ENCODE measurements at regions not wholly inside any gene's neighbourhood (a gene's known extent, or its start where the extent isn't known, plus 50 kb on each side); places are given as distances from the start of the nearest gene placed in this dataset.

GRCh38 chr10:110442746-110443145 is 55.0 kb upstream of the DUSP5 start:
- Histone ChIP-seq H3K9me3 (ENCODE audit: low read length) (no peaks in the 10 kb centered on the region), H3K36me3 (replicated peaks in 1 of 2; ENCODE audit: control insufficient read depth in 1 of 2, insufficient read depth in 2 of 2, low read length in 2 of 2) (no peaks in the 10 kb centered on the region), H3K79me2 (ENCODE audit: insufficient read depth, low read length) (no peaks in the 10 kb centered on the region), H3K27ac (ENCODE audit: extremely low read length, insufficient read depth, low read length) (no peak overlapping the region), H3K9ac (ENCODE audit: insufficient read depth, low read depth, low read length) (no peak overlapping the region), H3K4me3 (replicated peaks in 1 of 3; ENCODE audit: insufficient read depth in 1 of 3, low read depth in 2 of 3, low read length in 3 of 3) (no peak overlapping the region), H3K4me2 (ENCODE audit: low read depth, low read length) (no peak overlapping the region), H3K4me1 (ENCODE audit: insufficient read depth, low read length) (no peaks in the 10 kb centered on the region), H4K20me1 (ENCODE audit: insufficient read depth, low read length) (no peaks in the 10 kb centered on the region), H3K27me3 (ENCODE audit: control insufficient read depth in 1 of 2, insufficient read depth in 2 of 2, low read length in 2 of 2) (no peaks in the 10 kb centered on the region; a peak in 1 of 5 replicates), H2AFZ (ENCODE audit: low read length) (no peak overlapping the region)
- BruUV-seq (replicated peaks), result no TSS peak
- POLR2A ChIA-PET, result no interaction called here
- no peak for ATAC-seq
- intact Hi-C loops (cut with micrococcal nuclease; ENCODE audit: unreplicated experiment) (no loop called here), in situ Hi-C loops (cut with HindIII; ENCODE audit: extremely low pct_ligation_motif_present, low pct_unique_long_range_greater_than_20kb) (no loop called here)
- no peak for DNase-seq (ENCODE audit: low spot score)
- 25% methylated on average over 4 of the region's 4 CpGs for WGBS (ENCODE audit: low lambda C conversion rate)
- FAIRE-seq, result no peak
- CTCF ChIA-PET (ENCODE audit: low intra/inter-chr PET ratio, low total read pairs), result no interaction called here
- TF ChIP-seq ZNF652 (CRISPR knock-in tag; IDR thresholded peaks at IDR 0.05; ENCODE audit: borderline replicate concordance, low read depth) (no peak), RBFOX2 (IDR thresholded peaks at IDR 0.05; ENCODE audit: low read depth, low read length) (no peak), ZNF569 (CRISPR knock-in tag; IDR thresholded peaks at IDR 0.05; ENCODE audit: borderline replicate concordance) (no peak), DNMT1 (CRISPR knock-in tag; IDR thresholded peaks at IDR 0.05) (no peak), RXRA (CRISPR knock-in tag; IDR thresholded peaks at IDR 0.05) (no peak), ZBTB7A (CRISPR knock-in tag; IDR thresholded peaks at IDR 0.05) (no peak), ZNF512B (CRISPR knock-in tag; IDR thresholded peaks at IDR 0.05; ENCODE audit: borderline replicate concordance) (no peak), ZNF350 (CRISPR knock-in tag; IDR thresholded peaks at IDR 0.05; ENCODE audit: borderline replicate concordance, low read depth) (no peak), ZNF567 (CRISPR knock-in tag; IDR thresholded peaks at IDR 0.05; ENCODE audit: borderline replicate concordance) (no peak), SRF (IDR thresholded peaks at IDR 0.05; ENCODE audit: low read depth, low read length) (no peak), CHD4 (IDR thresholded peaks at IDR 0.05; ENCODE audit: borderline replicate concordance, low read length) (no peak), ZNF30 (CRISPR knock-in tag; IDR thresholded peaks at IDR 0.05) (no peak), EZH2 (conservative IDR thresholded peaks at IDR 0.05; ENCODE audit: low read depth, low read length) (no peak), ZNF20 (CRISPR knock-in tag; IDR thresholded peaks at IDR 0.05) (no peak), SIX1 (CRISPR knock-in tag; IDR thresholded peaks at IDR 0.05; ENCODE audit: borderline replicate concordance) (no peak), HNRNPL (IDR thresholded peaks at IDR 0.05; ENCODE audit: low read depth, low read length) (no peak), ZBTB4 (CRISPR knock-in tag; IDR thresholded peaks at IDR 0.05; ENCODE audit: borderline replicate concordance) (no peak)

Measured in HepG2 (cell line).